Endothelial cell (in vitro differentiated cells): ENCODE measurements at regions not wholly inside any gene's neighbourhood (a gene's known extent, or its start where the extent isn't known, plus 50 kb on each side); places are given as distances from the start of the nearest gene placed in this dataset.
"Not testable (repeated sequence)": the region's sequence is repeated elsewhere in the genome, so short reads cannot be mapped to it uniquely, and the experiment has no call there.

Experiments used
- DNase-seq: peaks from one replicate; pipeline ENCODE4 v3.0.0; 2021; ENCODE audit warnings: low spot score
- H3K27ac Mint-ChIP-seq: one replicate; pipeline ENCODE4 v1.8.0; 2021; ENCODE audit warnings: mixed read lengths, inconsistent platforms; ENCODE audit not compliant: unreplicated experiment
- H3K27me3 Mint-ChIP-seq: one replicate; pipeline ENCODE4 v1.8.0; 2021; ENCODE audit warnings: mild to moderate bottlenecking, moderate library complexity, mixed read lengths, inconsistent platforms; ENCODE audit not compliant: unreplicated experiment
- H3K36me3 Mint-ChIP-seq: one replicate; pipeline ENCODE4 v1.8.0; 2021; ENCODE audit warnings: mild to moderate bottlenecking, low read depth, mixed read lengths, inconsistent platforms; ENCODE audit not compliant: unreplicated experiment
- H3K4me1 Mint-ChIP-seq: one replicate; pipeline ENCODE4 v1.8.0; 2021; ENCODE audit warnings: mild to moderate bottlenecking, mixed read lengths, inconsistent platforms; ENCODE audit not compliant: unreplicated experiment
- H3K4me3 Mint-ChIP-seq: one replicate; pipeline ENCODE4 v1.8.0; 2021; ENCODE audit warnings: mild to moderate bottlenecking, mixed read lengths, inconsistent platforms; ENCODE audit not compliant: unreplicated experiment
- H3K9me3 Mint-ChIP-seq: one replicate; pipeline ENCODE4 v1.8.0; 2021; ENCODE audit warnings: mixed read lengths, inconsistent platforms; ENCODE audit not compliant: unreplicated experiment
- TF ChIP-seq, protein P1 (sequence below): fragments of 200-600 bp; sonication (generic); IDR thresholded peaks from one replicate; pipeline ENCODE4 v1.5.0; 2021; ENCODE audit warnings: antibody characterized with exemption; ENCODE audit not compliant: unreplicated experiment

DNA sequence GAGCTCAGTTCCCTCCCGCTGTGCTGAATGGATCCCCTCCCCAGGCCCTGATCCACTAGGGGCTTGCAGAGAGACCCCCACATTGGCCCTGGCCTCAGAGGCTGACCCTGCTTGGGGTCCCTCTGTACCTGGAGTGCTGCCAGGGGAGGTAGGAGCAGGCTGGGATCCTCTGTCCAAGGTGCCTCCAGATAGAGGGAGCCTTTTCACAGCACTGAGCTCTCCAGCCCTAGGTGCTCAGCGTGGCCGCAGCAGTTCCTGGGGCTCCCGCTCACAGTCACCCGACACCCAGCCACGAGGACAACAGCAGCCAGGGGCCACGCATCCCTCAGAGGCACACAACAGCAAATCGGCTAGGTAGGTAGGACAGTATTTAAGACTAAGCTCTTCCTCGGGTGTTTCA, 62.2 kb upstream of the IRX2 start:
- DNase-seq: no peak

DNA sequence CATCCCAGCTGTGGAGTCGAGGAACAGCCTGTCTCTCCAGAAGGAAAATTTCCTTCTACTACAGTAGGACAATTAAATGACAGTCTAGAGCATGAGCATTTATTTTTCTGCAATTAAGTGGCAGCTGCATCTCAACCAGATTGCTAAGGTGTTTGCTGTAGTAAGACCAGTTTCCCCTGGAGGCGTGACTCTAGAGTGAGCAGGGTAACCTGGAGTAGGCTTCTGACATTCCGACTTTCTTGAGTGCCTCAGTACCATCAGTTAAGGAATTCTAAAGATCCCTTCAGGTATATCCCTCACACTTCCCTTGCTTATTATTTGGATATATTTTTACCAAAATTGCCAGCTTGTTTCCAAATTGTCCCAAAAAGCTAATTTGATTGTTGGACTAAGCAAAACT, 59.2 kb upstream of the IRX2 start:
- Mint-ChIP-seq H3K27me3 (peaks cover 2% of the 10 kb centered on the region), H3K36me3 (no peaks in the 10 kb centered on the region), H3K27ac (no peak overlapping the region), H3K4me1 (no peaks in the 10 kb centered on the region), H3K4me3 (no peak overlapping the region), H3K9me3 (peaks cover 7% of the 10 kb centered on the region)
- TF ChIP-seq, protein P1, sequence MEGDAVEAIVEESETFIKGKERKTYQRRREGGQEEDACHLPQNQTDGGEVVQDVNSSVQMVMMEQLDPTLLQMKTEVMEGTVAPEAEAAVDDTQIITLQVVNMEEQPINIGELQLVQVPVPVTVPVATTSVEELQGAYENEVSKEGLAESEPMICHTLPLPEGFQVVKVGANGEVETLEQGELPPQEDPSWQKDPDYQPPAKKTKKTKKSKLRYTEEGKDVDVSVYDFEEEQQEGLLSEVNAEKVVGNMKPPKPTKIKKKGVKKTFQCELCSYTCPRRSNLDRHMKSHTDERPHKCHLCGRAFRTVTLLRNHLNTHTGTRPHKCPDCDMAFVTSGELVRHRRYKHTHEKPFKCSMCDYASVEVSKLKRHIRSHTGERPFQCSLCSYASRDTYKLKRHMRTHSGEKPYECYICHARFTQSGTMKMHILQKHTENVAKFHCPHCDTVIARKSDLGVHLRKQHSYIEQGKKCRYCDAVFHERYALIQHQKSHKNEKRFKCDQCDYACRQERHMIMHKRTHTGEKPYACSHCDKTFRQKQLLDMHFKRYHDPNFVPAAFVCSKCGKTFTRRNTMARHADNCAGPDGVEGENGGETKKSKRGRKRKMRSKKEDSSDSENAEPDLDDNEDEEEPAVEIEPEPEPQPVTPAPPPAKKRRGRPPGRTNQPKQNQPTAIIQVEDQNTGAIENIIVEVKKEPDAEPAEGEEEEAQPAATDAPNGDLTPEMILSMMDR: no peak
- no peak for DNase-seq

More for the DNA sequence above, 62.2 kb upstream of the IRX2 start:
- no peak overlapping the region for H3K4me3 Mint-ChIP-seq
- no peaks in the 10 kb centered on the region for H3K27me3 Mint-ChIP-seq
- H3K27ac Mint-ChIP-seq: no peak overlapping the region
- no peaks in the 10 kb centered on the region for H3K36me3 Mint-ChIP-seq
- no peaks in the 10 kb centered on the region for H3K4me1 Mint-ChIP-seq
- peaks cover 3% of the 10 kb centered on the region for H3K9me3 Mint-ChIP-seq
- TF ChIP-seq, protein P1: no peak

DNA sequence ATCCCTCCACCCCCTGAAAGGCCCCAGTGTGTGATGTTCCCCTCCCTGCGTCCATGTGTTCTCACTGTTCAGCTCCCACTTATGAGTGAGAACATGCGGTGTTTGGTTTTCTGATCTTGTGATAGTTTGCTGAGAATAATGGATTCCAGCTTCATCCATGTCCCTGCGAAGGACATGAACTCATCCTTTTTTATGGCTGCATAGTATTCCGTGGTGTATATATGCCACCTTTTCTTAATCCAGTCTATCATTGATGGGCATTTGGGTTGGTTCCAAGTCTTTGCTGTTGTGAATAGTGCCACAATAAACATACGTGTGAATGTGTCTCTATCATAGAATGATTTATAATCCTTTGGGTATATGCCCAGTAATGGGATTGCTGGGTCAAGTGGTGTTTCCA, 55.8 kb upstream of the IRX2 start:
- not testable (repeated sequence) for H3K27ac Mint-ChIP-seq, H3K4me1 Mint-ChIP-seq, H3K4me3 Mint-ChIP-seq

DNA sequence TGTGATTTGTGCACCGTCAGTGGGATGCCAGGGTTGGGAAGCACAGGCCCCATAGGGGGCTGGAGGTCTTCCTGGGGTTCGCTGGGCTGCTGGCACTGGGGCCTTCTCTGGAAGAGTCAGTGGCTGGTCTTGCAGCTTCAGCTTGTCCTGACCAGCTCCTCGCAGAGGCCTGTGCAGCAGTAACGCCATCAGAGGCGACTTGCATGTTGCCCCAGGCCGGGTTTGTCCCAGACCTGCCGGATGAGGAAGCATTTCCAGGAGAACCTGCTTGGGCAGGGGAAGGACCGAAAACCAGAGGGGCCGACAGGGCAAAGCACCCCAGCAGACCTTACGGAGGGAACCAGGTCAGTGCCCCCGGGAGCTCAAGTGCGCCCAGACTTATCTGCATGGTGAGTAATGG, 54.7 kb upstream of the IRX2 start:
- Mint-ChIP-seq H3K36me3 (no peaks in the 10 kb centered on the region), H3K27me3 (peaks cover 2% of the 10 kb centered on the region), H3K27ac (no peak overlapping the region), H3K4me3 (no peak overlapping the region), H3K4me1 (no peaks in the 10 kb centered on the region), H3K9me3 (peaks cover 3% of the 10 kb centered on the region)
- TF ChIP-seq, protein P1: no peak
- no peak for DNase-seq

More for the DNA sequence above, 55.8 kb upstream of the IRX2 start:
- not testable (repeated sequence) for H3K9me3 Mint-ChIP-seq, DNase-seq, H3K27me3 Mint-ChIP-seq, H3K36me3 Mint-ChIP-seq

DNA sequence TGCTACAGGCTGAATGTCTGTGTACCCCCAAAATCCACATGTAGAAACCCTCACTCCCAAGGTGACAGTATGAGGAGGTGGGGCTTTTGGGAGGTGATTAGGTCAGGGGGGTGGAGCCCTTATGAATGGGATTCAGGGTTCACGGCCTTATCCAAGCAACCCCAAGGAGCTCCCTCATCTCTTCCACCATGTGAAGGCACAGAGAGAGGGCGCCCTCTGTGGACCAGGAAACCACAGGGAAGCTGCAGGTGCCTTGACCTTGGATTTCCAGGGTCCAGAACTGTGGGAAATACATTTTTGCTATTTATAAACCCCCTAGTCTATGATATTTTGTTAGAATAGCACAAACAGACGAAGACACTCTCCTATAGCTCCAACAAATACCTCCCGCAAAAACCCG, 53.6 kb upstream of the IRX2 start:
- peaks cover 2% of the 10 kb centered on the region for H3K27me3 Mint-ChIP-seq
- no peak overlapping the region for H3K4me3 Mint-ChIP-seq
- TF ChIP-seq, protein P1: no peak
- no peak for DNase-seq
- H3K9me3 Mint-ChIP-seq: peaks cover 3% of the 10 kb centered on the region
- no peaks in the 10 kb centered on the region for H3K36me3 Mint-ChIP-seq
- no peak overlapping the region for H3K27ac Mint-ChIP-seq
- no peaks in the 10 kb centered on the region for H3K4me1 Mint-ChIP-seq

- Mint-ChIP-seq H3K27me3 (peaks cover 2% of the 10 kb centered on the region), H3K36me3 (no peaks in the 10 kb centered on the region), H3K4me3 (no peak overlapping the region), H3K9me3 (peaks cover 3% of the 10 kb centered on the region), H3K27ac (no peak overlapping the region), H3K4me1 (no peaks in the 10 kb centered on the region)
- DNase-seq: no peak
- TF ChIP-seq, protein P1: no peak
Measured at GRCh38 chr5:2803751-2804150, 52.3 kb upstream of the IRX2 start.
